M059J (cell line): ENCODE measurements at regions not wholly inside any gene's neighbourhood (a gene's known extent, or its start where the extent isn't known, plus 50 kb on each side); places are given as distances from the start of the nearest gene placed in this dataset.
"Not testable (repeated sequence)": the region's sequence is repeated elsewhere in the genome, so short reads cannot be mapped to it uniquely, and the experiment has no call there.

ENCODE experiments used
- DNase-seq: peaks from one replicate; pipeline ENCODE4 v3.0.0-alpha.2; 2012; ENCODE audit warnings: low read depth

- DNase-seq = no peak
These were observed 249.8 kb upstream of the JARID2 start for GRCh38 chr6:14995966-14996602.

DNA sequence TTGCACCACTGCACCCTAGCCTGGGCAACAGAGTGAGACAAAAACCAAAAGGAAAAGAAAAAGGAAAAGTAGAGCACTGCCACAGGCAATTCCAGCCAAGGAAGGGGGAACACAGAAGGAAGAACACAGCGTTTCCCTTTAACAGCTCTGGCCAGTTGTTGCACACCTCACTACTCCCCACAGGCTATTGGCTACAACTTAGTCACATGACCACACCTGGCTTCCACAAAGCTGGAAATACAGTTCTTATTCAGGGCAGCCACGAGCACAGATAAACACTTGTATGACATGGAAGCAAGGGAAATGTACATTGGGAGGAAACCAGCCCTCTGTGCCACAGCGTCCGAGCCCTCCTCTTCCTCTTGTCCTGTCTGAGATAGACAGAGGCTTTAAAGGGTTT lies 249.0 kb upstream of the JARID2 start:
- DNase-seq = no peak

GRCh38 chr6:14997507-14997906 lies 248.4 kb upstream of the JARID2 start:
- no peak for DNase-seq

GRCh38 chr6:14999106-14999505 lies 246.8 kb upstream of the JARID2 start:
- DNase-seq = no peak

DNA sequence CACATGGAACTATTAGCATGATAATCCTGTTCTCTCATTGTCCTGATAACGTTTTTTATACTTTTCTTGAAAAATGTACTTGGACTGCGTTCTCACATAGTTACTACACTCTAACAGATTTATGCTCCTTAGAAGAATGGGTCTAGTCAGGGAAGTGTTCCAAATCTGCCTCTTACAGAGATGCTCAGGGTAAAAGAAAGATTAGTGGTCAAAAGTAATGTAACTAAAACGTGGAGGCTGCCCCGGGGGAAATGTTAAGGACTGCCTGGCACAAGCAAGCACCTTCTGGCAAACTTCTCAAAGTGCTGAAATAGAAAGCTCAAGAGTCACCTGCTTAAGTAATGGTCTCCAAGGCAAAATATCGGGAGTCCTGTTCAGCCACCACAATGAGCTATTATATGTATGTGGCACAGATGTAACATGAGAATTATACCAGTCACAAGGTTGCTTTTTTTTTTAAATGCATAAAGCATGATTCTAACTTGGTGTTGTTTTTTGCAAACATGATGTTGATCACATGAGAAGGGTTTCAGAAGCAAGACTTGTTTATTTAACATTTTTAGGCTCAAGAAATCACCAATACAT lies 244.5 kb upstream of the JARID2 start:
- no peak for DNase-seq

GRCh38 chr6:15008269-15008668 lies 237.6 kb upstream of the JARID2 start:
- DNase-seq = no peak

DNA sequence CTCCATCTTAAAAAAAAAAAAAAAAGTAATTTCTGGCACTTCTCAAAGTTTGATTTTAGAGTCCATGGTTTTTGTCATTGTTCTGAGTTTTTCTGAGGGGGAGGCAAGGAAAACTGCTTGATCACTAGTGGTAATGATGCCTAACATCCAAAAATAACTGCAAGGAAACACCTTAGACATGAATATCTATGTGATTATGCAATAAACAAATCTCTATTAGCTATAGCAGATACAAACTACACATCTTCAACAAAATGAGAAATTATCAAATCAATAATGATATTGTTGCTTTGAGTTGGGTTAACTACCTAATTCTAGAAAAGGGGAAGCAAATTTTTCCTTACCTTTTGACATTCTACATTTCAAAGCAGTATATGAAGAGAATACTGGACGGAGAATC lies 230.9 kb upstream of the JARID2 start:
- DNase-seq = no peak

DNA sequence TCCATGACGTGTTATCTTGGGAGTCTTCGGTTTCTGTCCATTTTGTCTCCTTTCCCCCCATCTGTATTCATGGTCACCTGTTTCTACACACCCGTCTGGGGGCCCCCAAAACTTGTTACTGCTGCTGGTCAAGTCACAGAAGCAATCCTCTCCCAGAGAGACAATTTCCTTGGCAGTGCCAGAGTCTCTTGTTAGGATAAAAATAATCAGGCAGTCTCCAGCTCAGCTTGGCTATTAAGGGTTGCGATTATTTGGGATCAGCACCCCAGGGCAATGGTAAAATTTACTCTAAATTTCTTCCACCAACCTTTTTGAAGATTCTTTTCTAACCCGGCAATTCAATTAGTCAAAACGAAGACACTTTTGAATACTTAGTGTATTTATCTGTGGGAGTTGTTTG lies 229.1 kb upstream of the JARID2 start:
- no peak for DNase-seq

DNA sequence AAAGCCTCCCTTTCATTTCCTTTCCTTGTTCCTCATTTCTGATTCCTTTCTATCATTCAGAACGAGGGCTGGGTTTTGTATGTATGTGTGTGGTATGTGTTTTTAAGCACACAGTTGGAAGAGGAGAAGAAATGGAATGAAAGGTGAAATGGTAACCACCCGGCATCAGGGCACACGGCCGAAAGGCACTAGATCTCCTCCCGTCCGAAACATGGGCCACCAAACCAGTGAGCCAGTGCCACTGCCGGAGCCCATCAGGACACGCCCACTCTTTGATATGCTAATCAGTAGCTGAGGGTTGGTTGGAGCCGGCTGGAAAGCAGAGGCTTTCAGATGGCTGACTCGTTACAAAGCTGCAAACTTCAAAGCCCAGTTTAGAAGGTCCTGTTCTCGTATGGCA lies 228.6 kb upstream of the JARID2 start:
- DNase-seq = peak; percentile 35

DNA sequence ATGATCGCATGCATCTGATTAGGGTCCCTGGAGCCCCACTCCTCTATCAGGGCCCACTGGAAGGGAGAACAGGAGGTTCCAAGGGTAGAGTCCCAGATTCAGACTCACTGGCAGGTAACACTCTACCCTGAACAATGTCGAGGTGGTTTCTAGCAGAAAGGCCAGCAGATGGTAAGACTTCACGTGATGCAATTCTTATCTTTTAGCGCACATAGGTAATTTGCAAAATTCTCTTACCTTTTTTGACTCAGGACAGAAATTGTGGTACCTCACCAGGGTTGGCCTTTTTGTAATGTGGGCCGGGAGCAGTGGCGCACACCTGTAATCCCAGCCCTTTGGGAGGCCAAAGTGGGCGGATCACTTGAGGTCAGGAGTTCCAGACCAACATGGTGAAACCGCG lies 228.1 kb upstream of the JARID2 start:
- DNase-seq = no peak

- DNase-seq = no peak
These were observed 225.6 kb upstream of the JARID2 start for GRCh38 chr6:15020119-15020770.

GRCh38 chr6:15021074-15021473 lies 224.8 kb upstream of the JARID2 start:
- no peak for DNase-seq

DNA sequence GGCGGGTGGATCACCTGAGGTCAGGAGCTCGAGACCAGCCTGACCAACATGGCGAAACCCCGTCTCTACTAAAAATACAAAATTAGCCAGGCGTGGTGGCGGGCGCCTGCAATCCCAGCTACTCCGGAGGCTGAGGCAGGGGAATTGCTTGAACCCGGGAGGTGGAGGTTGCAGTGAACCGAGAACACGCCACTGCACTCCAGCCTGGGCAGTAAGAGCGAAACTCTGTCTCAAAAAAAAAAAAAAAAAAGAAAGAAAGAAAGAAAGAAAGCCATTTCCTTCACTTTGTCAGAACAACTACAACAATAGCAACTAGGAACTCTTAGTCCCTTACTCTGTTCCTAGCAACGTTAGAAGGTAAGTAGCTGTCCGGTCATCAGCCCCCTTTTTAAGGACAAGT lies 222.9 kb upstream of the JARID2 start:
- DNase-seq = not testable (repeated sequence)

DNA sequence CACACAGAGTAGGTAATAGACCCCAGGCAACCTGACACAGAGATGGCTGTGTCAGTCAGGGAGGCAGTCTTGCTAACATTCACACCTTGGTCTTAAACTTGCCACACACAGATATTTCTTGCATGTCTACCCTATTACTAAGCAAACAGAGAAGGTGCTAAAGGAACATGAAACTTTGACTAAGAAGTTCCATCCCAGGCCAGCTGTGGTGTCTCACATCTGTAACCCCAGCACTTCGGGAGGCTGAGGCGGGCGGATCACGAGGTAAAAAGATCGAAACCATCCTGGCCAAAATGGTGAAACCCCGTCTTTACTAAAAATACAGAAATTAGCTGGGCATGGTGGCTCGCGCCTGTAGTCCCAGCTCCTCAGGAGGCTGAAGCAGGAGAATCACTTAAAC lies 222.4 kb upstream of the JARID2 start:
- DNase-seq = peak; percentile 21

DNA sequence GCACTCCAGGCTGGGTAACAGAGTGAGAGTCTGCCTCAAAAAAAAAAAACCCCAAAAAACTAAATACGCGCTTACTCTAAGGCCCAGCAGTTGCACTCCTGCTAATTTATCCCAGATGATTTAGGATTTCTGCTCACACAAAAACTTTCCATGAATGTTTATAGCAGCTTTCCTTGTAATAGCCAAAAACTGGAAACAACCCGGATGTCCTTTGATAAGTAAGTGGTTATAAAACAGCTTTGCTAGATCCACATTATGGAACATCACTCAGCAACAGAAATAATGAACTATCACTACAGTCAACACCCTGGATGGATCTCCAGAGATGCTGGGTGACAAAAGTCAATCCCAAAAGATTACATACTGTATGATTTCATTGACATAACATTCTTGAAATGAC lies 220.4 kb upstream of the JARID2 start:
- no peak for DNase-seq

DNA sequence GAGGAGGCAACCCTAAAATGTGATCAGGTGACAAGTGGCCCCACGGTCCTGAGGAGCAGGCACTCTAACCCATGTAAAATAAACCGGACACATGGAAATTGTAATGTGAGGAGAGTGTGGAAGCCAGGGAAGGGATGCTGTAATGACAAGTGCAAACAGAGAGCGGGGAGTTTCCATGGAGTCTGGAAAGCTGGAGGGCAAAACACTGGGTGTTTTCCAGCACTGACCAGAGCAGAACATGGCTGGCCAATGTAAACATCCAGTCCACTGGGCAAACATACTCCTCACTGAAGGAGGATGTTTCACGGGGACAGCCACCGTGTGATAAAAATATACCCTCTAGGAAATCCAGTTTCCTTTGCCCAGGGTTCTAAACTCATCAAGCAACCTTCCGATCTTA lies 219.0 kb upstream of the JARID2 start:
- peak; percentile 86 for DNase-seq

DNA sequence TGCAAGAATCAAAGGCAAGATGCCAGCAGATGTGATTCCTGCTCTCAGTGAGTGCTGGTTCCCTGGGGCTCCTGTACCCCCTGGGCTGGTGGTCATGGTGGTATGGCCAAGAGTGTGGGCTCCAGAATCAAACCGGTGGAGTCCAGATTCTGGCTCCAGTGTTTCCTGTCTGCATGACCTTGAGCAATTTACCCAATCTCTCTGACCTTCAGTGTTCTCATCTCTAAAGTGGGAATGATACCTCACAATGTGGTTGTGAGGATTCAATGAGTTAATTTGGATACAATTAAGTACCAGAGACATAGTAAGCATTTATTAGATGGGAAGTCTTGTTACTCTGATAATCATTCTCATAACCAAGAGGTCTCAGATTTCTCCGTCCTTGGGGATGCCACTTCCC lies 218.4 kb upstream of the JARID2 start:
- DNase-seq = no peak

GRCh38 chr6:15032015-15032414 lies 213.9 kb upstream of the JARID2 start:
- DNase-seq = no peak

- DNase-seq = no peak
These were observed 212.0 kb upstream of the JARID2 start for GRCh38 chr6:15033850-15034203.

DNA sequence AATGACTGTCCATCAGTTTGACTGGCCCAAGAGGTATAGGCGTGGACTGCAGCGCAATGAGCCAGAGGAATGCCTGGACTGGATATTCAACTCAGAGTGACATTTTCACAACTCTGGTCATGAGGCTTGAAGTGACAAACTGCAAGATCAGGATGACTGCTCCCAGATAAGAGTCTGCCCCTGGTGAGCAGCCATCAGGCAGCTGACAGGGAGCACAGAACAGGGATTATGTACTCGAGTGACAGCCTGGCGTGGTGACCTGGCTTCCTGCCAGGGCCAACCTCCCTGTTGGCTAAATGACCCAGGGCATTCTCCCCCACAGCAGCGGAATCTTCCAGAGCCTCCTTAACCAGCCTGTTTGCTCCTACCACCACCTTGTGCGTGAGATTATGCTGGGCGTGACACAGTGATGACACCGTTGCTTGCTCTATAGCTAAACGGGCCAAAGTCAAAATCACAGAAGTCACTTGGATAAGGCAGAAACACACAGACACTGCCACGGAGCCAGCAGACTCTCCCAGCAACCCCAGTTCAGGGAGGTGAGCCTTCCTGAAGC lies 209.1 kb upstream of the JARID2 start:
- DNase-seq = peak; percentile 15

DNA sequence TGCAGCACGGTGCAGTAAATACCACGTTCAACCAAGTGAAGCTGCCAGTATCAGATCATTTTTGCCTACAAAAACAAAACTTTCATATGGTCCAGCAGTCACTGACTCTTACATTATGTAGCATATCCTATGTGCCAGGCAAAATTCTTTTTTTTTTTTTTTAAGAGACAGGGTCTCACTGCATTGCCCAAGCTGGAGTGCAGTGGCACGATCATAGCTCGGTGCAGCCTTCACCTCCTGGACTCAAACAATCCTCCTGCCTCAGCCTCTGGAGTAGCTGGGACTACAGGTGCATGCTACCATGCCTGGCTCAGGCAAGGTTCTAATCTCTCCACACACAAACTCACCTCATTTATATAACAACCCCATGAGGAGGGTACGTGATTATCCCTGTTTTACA lies 208.6 kb upstream of the JARID2 start:
- no peak for DNase-seq

DNA sequence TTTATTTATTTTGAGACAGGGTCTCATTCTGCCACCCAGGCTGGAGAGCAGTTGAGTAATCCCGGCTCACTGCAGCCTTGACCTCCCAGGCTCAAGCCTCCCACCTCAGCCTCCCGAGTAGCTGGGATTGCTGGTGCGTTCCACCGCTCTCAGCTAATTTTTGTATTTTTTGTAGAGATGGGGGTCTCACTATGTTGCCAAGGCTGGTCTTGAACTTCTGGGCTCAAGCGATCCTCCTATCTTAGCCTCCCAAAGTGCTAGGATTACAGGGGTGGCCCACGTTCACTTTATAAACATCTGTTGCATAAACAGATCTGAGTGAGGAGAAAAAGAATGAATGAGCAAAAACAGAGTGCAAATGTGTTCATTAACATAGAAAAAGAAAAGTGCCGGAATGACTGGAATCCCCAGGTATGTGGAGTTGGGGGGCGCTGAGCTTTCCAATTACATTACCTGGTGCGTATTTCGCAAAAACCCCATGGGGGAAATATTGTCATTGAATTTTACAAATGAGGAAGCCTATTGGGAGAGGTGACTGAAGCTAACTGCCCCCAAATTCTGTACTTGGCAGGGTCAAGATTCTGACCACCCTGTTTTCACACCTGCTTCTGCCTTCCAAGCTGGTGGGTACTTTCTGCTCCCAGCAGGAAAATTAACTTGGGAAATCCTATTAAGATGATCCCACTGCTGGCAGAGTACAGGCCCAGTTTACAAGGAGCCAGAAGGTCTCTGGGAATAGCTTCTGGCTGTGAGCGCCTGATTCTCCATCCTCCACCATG lies 207.7 kb upstream of the JARID2 start:
- no peak for DNase-seq

DNA sequence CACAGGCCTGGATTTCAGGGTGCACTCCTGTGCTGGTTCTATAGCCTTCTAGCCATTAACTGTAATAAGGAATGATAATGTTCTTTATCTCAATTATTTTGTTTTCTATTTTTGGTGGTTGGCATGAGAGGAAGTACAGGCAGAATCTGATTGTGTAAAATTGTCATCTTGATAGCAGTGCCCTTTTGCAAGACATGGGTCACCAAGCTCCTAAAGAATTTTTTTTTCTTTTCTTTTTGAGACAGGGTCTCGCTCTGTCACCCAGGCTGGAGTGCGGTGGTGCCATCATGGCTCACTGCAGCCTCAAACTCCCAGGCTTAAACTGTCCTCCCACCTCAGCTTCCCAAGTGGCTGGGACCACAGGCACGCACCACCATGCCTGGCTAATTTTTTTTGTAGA lies 206.7 kb upstream of the JARID2 start:
- no peak for DNase-seq
